MM.1S (cell line): ENCODE measurements at regions not wholly inside any gene's neighbourhood (a gene's known extent, or its start where the extent isn't known, plus 50 kb on each side); places are given as distances from the start of the nearest gene placed in this dataset.

ENCODE experiments used
- DNase-seq: peaks from one replicate; pipeline ENCODE4 v3.0.0-alpha.2; 2015
- H2AFZ ChIP-seq: fragments of 300-600 bp; sonication (generic); 2 replicates; pipeline ENCODE4 v1.6.0; 2016; ENCODE audit warnings: antibody characterized with exemption, low read length
- H3F3A ChIP-seq: fragments of 300-600 bp; sonication (generic); 2 replicates; pipeline ENCODE4 v1.6.1; 2016; ENCODE audit warnings: mild to moderate bottlenecking, antibody characterized with exemption, low read length, moderate library complexity, mixed read lengths; ENCODE audit not compliant: insufficient read depth
- H3K27ac ChIP-seq: fragments of 300-600 bp; sonication (generic); 2 replicates; pipeline ENCODE4 v1.5.1; 2016; ENCODE audit warnings: mild to moderate bottlenecking, low read length
- H3K27me3 ChIP-seq: fragments of 300-600 bp; sonication (generic); replicated peaks from 2 replicates; pipeline ENCODE4 v1.6.0; 2016; ENCODE audit warnings: low read length; ENCODE audit not compliant: insufficient read depth
- H3K36me3 ChIP-seq: fragments of 300-600 bp; sonication (generic); replicated peaks from 2 replicates; pipeline ENCODE4 v1.6.1; 2016; ENCODE audit warnings: mild to moderate bottlenecking, low read length, mixed read lengths; ENCODE audit not compliant: insufficient read depth
- H3K4me1 ChIP-seq: fragments of 300-600 bp; sonication (generic); 2 replicates; pipeline ENCODE4 v1.6.1; 2016; ENCODE audit warnings: low read length, mixed read lengths
- H3K4me2 ChIP-seq: fragments of 300-600 bp; sonication (generic); 2 replicates; pipeline ENCODE4 v1.6.0; 2016; ENCODE audit warnings: low read depth, low read length
- H3K4me3 ChIP-seq: fragments of 300-600 bp; sonication (generic); 2 replicates; pipeline ENCODE4 v1.5.1; 2016; ENCODE audit warnings: low read length, mixed read lengths
- H3K79me2 ChIP-seq: fragments of 300-600 bp; sonication (generic); 2 replicates; pipeline ENCODE4 v1.6.1; 2016; ENCODE audit warnings: mixed run types, low read length, mixed read lengths
- H3K9ac ChIP-seq: fragments of 300-600 bp; sonication (generic); 2 replicates; pipeline ENCODE4 v1.6.1; 2016; ENCODE audit warnings: low read length, mixed read lengths
- H3K9me2 ChIP-seq: fragments of 300-600 bp; sonication (generic); replicated peaks from 2 replicates; pipeline ENCODE4 v1.6.1; 2016; ENCODE audit warnings: mild to moderate bottlenecking, low read length, mixed read lengths; ENCODE audit not compliant: insufficient read depth
- H3K9me3 ChIP-seq: fragments of 300-600 bp; sonication (generic); replicated peaks from 2 replicates; pipeline ENCODE4 v1.6.1; 2016; ENCODE audit warnings: mild to moderate bottlenecking, low read length, mixed read lengths; ENCODE audit not compliant: insufficient read depth
- H4K20me1 ChIP-seq: fragments of 300-600 bp; sonication (generic); 2 replicates; pipeline ENCODE4 v1.6.1; 2016; ENCODE audit warnings: mild to moderate bottlenecking, low read length, moderate library complexity, mixed read lengths; ENCODE audit not compliant: insufficient read depth
- CTCF ChIP-seq: fragments of 300-600 bp; sonication (generic); IDR thresholded peaks from 2 replicates; pipeline ENCODE4 v1.5.1; 2016; ENCODE audit warnings: antibody characterized with exemption, low read length, mixed read lengths
- EZH2 ChIP-seq: fragments of 300-600 bp; sonication (generic); optimal IDR thresholded peaks from 2 replicates; pipeline ENCODE3; 2017; ENCODE audit warnings: low read depth, mild to moderate bottlenecking, antibody characterized with exemption, low read length, mixed read lengths
- EZH2phosphoT487 ChIP-seq: fragments of 300-600 bp; sonication (generic); IDR thresholded peaks from 2 replicates; pipeline ENCODE4 v1.6.1; 2018; ENCODE audit warnings: antibody characterized with exemption, low read length

DNA sequence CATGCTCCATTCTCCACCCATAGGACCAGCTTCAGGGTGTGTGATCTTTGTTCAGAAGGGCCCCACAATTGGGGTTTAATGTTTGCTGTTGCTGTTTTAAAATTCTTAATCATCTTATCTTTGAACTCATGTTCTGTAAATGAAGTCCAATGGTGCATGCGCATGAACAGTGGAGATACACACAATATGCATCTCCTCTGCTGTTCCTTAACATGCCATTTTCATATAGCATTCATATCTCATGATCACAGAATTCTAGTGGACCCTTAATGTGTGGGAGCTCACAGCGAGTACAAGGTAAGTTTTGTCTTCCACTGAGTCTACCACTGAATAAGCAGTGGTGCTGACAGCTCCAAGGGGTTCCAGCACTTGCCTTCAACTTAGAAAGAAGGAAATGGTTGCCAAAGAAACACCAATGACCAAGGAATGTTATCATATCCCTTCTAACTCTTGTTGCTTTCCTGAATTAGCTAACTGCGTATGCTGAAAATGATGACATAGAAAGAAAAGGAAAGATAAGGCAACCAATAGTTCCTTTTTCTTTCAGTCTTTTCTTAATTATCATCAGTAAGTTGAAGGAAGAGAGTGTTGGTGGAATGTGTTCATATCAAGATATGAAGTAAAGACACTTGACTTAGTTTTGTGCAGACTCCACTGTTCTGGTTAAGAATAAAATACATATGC lies 149.3 kb upstream of the FOXN2 start:
- Histone ChIP-seq H3K4me1 (no peaks in the 10 kb centered on the region), H3K27ac (no peak overlapping the region), H4K20me1 (no peaks in the 10 kb centered on the region), H3K36me3 (no peaks in the 10 kb centered on the region), H3K9ac (no peak overlapping the region), H2AFZ (no peak overlapping the region), H3F3A (no peaks in the 10 kb centered on the region), H3K9me2 (no peaks in the 10 kb centered on the region), H3K9me3 (no peaks in the 10 kb centered on the region), H3K4me2 (no peak overlapping the region), H3K4me3 (no peak overlapping the region), H3K79me2 (no peaks in the 10 kb centered on the region), H3K27me3 (no peaks in the 10 kb centered on the region)
- DNase-seq, result no peak
- TF ChIP-seq CTCF (no peak), EZH2phosphoT487 (no peak), EZH2 (no peak)

GRCh38 chr2:48169141-48169592 lies 145.3 kb upstream of the FOXN2 start:
- Histone ChIP-seq H3K9me2 (no peaks in the 10 kb centered on the region), H3K79me2 (no peaks in the 10 kb centered on the region), H3K36me3 (no peaks in the 10 kb centered on the region), H3F3A (no peaks in the 10 kb centered on the region), H2AFZ (no peak overlapping the region), H3K4me1 (no peaks in the 10 kb centered on the region), H3K9ac (no peak overlapping the region), H3K4me3 (no peak overlapping the region), H3K27me3 (no peaks in the 10 kb centered on the region), H3K27ac (no peak overlapping the region), H3K4me2 (no peak overlapping the region), H4K20me1 (no peaks in the 10 kb centered on the region), H3K9me3 (no peaks in the 10 kb centered on the region)
- DNase-seq, result no peak
- TF ChIP-seq EZH2phosphoT487, result no peak
- no peak for TF ChIP-seq EZH2
- no peak for TF ChIP-seq CTCF

GRCh38 chr2:48170281-48170680 lies 144.2 kb upstream of the FOXN2 start:
- no peak overlapping the region for H3K9ac ChIP-seq
- H3K4me1 ChIP-seq, result no peaks in the 10 kb centered on the region
- no peak for DNase-seq
- no peaks in the 10 kb centered on the region for H3K36me3 ChIP-seq
- no peak overlapping the region for H3K4me3 ChIP-seq
- no peaks in the 10 kb centered on the region for H3K9me2 ChIP-seq
- no peak overlapping the region for H3K4me2 ChIP-seq
- no peaks in the 10 kb centered on the region for H3K27me3 ChIP-seq
- no peak overlapping the region for H2AFZ ChIP-seq
- H3K9me3 ChIP-seq, result no peaks in the 10 kb centered on the region
- H4K20me1 ChIP-seq, result no peaks in the 10 kb centered on the region
- H3F3A ChIP-seq, result no peaks in the 10 kb centered on the region
- TF ChIP-seq EZH2 (no peak), CTCF (no peak), EZH2phosphoT487 (no peak)
- H3K27ac ChIP-seq, result no peak overlapping the region
- H3K79me2 ChIP-seq, result no peaks in the 10 kb centered on the region
